HG03354 (cell line): ENCODE measurements at regions not wholly inside any gene's neighbourhood (a gene's known extent, or its start where the extent isn't known, plus 50 kb on each side); places are given as distances from the start of the nearest gene placed in this dataset.
"Not testable (repeated sequence)": the region's sequence is repeated elsewhere in the genome, so short reads cannot be mapped to it uniquely, and the experiment has no call there.

ENCODE experiments used
- ATAC-seq: cut with Tn5 transposase; IDR thresholded peaks from one replicate; pipeline ENCODE4 v1.9.1; 2021; ENCODE audit warnings: mild to moderate bottlenecking; ENCODE audit not compliant: unreplicated experiment, poor library complexity, severe bottlenecking

- ATAC-seq: not testable (repeated sequence)
Measured at GRCh38 chr7:42636380-42636779, 275.5 kb downstream of the C7orf25 start.

- no peak for ATAC-seq
Measured at GRCh38 chr7:42628054-42628453, 283.8 kb downstream of the C7orf25 start.

DNA sequence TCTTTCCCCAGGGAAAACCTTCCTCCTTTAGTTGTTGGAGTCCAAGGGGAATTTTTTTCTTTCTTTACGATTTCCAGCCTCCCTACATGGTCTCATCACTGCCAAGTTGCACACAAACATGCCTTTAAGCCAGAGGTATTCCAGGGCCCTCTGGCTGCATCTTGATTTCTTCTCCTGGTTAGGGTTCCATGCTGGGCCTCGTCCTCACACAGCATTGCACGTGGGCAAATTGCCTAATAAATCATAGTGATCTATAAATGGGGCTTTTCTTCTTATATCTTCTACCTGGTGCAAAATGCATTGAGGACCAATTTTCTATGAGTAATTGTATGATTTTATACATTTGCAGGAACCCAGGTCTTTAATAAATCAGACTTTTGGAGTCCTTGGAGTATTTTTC is 284.2 kb downstream of the C7orf25 start:
- ATAC-seq: no peak

DNA sequence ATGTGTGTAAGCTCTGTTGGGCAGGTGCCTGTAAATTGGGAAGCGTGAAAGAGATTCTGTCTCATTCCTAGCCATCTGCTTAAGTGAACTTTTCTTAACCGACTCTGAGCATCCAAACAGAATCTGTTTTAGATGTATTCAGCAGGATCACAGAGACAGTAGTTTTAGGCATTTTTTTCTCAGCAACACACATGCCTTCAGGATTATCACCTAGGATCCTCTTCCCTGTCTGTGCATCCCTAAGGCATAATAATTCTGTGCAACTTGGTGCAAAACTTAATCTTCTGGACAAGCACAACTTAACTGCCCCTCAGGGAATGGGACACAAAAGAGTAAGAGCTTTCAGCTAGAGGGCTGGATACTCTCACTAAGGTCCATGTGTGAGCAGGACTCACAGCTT is 284.8 kb downstream of the C7orf25 start:
- ATAC-seq: no peak

GRCh38 chr7:42625421-42625820 is 286.4 kb downstream of the C7orf25 start:
- ATAC-seq: no peak

DNA sequence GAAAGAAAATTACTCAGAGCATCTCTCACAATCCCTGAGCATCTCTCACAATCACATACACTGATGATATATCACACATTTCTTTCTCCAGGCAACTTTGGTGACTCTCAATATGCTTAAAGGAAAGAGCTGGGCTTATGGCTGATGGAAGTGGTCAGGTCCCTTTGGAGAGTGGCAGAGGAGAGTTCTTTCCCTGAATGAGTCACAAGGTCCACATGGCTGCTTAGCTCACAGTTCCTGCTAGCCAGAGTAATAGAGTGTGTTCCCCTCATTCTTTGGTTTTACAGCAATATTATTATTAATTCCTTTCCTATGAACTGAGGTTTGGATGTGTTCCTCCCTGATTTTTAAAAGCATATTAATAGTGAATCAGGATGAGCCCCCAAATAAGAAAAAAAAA is 287.4 kb downstream of the C7orf25 start:
- no peak for ATAC-seq

DNA sequence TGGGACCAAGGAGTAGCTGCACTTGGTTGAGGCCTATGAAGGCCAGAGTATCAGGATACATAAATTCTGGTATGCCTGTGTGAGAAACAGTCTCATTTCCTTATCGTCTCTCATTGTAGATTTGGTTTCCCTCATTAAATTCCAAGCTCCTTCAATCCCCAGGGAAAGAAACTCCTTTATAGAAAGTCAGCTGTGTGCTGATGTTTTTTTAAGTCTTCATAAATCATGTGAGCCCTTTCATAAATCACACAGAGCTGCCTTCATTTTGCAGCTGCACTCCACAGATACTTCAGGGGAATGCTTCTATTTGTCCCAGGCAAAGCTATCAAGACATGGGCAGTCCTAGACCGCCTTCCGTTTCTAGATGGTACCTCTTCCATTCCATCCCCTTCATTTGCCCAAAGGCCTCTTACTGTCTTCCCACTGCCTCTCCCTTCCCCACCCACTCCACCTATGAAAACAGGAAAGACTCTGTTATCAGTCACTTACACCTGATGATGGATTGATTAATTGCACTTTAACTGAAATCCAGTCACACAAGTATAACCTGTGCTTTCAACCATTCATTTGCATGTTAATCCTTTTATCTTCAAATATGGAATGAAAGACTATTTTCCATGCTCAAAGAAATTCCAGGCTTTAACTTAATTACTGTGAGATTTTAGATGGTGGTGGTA is 290.2 kb downstream of the C7orf25 start:
- ATAC-seq: no peak

DNA sequence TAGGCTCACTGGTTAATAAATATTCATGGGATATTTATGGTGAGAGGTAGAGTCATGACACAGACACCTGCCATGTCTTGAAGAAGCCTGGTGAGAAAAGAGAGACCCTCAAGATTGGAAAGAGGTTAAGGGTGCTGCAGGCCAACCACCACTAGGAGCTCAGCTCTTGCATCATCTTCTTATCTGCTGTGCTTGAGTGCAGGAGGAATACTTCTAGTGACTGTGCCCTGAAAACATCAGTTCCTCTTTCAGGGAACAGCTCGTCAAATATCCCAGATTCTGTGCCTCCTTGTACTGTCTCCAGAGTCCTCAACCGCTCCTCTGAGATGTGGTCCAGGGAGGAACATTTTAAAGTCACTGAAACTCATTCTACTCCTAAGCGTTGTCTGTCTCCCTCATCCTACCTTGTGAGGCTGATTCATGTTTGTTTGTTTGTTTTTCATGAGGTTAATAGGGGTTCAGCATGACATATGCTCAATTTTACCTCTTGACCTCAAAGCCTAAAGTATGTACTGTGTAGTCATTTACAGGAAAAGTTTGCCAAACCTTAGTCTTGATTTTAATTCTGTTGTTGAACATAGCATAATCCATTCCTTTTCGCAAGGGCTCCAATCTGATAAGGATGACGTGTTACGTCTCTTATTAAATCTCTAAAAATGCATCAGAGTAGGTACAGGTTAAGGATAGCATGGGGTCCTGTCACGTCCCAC is 293.1 kb downstream of the C7orf25 start:
- no peak for ATAC-seq

DNA sequence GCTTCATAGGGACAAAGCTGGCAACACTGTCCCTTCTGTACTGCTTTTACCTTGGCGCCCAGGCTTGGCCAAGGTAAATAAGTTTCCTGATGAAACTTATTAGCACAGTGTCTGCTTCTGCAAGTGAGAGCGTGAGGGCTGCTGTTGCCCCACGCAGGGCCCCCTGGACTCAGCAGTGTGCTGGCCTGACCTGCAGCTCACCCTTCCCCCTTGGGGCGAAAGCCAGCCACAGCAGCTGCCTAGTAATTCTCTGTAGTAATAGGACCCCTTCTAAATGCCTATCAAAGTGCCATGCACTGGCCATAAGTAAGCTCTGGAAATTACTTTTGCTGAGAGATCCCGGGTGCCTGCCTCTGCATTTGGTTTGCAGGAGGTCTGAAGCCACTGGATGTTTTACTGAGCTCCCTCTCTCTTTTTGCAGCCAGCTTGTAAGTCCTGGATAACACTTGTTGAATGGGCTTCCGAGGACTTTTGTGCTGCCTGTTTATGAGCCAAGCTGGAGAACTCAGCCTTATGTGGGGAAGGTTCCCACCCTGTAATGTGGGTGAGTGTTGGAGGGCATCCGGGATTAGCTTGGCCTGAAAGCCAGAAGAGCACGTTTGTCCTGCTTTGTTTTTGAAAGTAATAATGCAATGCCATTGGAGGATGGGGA is 293.9 kb downstream of the C7orf25 start:
- no peak for ATAC-seq

DNA sequence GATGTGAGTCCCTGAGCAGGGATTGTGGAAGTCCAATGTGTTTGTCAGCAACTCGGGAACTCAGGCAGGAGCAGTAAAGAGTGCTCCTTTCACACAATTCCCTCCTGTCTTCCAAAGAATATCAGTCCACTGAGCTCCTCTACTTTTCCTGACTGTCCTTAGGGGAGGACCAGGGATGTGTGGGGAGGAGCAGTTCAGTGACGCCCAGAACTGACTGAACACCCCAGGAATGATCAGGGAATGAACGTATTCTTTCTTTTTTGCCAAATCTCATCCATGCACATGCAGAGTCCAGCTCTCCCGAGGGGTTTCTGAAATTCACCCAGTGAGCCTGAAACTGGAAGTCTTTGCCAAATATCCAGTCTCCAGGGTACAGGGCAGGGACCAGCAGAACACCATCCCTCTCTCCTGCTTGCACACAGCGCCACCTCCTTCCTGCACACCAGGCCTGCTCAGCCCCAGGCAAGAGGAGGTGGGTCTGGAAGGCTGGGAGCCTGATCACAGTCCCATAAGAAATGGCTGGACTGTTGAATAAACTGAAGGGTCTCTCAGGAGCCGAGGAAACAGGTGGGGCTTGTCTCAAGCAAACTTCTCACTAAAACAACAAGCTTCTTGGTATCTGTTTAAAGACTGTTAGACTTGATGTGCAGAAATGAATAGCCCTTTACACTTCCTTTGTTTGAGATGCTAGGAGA is 294.7 kb downstream of the C7orf25 start:
- no peak for ATAC-seq

DNA sequence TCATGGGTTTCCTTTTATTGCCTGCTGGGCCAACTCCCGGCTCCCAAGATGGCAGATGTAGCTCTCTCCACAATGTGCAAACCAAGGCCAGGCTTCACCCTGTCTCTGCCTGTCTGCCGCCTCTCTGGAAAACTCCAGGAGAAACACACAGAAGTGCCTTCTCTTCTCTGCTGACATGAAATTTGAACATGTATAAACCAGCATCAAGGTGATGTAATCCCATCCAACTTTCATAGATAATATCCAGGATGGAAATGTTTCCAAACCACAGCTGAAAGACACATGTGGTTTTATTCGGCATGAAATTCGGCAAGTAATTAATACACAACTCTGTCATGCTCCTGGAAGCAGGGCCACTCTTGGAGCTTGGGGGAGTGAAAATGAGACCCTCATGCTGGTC is 297.2 kb downstream of the C7orf25 start:
- ATAC-seq: no peak

DNA sequence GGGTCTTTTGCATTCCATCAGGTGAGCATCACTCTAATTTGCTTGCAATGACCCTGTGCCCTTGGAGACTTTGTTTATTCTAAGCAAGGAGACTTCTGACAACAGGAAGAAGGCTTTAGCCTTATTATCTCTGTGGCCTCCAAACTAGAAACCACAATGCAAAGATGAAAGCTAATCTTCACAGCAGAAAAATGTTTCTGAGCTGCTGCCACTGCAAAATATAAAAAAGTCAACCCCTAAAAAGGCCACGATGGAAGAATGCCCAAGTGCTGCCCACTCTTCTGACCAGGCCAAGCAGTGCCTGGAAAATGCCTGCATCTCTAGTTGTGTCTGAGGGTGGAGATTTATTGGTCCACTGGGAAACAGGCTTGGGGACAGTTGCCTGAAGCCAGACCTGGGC is 299.9 kb downstream of the C7orf25 start:
- ATAC-seq: no peak

GRCh38 chr7:42611289-42611928 is 300.5 kb downstream of the C7orf25 start:
- no peak for ATAC-seq

DNA sequence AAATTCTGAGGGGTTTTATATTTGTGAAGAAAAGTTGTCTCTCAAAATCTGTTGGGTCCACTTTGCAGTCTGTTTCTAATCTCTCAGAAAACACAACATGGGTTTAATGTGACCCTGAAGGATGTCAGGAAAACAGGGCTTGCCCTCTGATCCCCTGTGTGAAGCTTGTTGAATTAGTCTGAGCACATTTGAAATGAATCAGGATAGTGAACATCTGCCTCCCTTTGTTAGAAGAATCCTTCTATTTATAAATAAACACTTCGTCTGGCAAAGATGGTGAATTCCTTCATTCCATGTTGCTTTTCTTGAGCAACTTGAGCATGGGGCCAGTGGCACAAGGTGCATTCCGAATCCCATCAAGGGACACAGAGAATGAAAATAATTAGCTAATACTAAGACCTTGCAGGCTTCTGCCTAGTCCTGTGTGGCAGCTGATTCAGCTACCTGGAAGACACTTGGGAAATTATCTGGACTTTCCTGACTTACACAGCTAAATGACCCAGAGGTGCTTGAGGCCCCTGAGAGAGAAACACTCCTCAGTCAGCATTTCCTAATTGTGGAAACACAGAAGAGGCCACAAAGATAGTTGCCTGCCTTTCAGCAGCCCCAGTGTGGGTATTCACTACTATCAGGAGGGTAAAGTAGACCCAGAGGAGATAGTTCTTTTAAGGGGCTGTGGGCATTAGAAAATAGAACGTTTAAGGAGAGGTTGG is 305.5 kb downstream of the C7orf25 start:
- no peak for ATAC-seq

DNA sequence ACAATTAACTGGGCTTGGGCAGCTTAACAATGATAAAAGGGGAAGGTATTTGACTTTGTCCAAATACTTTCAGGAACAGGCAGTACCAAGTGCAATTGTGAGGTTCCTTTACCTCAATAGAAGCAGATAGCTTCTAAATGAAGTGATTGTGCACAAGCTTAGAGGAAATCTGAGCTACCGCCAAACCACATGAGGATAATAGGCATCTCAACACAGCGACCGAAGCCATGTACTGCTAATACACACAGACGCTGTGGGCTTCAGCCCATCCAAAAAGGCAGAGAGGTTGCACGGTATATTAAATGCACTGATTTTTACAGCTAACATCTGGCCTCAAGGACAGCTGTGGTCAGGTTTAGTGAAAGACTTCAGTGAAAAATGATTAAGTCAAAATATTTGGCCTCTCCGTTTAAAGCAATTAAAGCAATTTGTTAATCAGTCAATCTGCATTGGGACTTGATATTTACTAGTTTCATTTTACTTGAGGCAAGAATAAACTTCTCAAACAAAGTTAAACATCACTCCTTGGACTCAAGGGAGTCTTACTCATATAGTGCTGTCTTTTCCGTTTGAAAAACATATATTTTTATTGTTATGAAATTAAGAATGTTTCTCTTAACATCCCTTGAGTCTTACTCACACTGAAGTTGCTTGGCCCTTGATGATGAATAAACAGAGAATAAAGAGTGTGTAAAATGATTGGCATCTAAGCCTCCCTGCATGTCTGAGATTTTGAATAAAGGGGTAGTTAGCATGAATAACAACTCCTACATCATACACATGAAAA is 306.3 kb downstream of the C7orf25 start:
- no peak for ATAC-seq

DNA sequence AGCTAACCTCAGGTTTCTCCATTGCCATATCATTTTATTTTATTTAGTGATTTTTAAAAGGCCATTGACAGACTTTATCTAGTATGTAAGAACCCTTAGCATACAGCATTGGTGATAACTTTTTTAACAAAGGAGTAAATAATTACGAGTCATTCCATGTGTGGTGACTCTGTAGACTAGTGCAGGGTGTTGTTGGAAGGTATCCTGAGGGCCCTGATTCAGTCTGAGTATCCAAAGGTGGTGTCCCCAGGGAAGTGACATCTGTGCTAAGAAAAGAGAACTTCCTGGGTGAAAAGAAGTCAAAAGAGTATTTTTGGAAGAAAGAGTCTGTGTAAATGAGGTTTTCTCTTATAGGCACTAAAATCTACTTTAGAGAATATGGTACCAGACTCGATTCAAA is 308.4 kb downstream of the C7orf25 start:
- no peak for ATAC-seq

GRCh38 chr7:42597300-42597699 is 314.6 kb downstream of the C7orf25 start:
- ATAC-seq: no peak

- ATAC-seq: no peak
Measured at GRCh38 chr7:42596737-42597136, 315.1 kb downstream of the C7orf25 start.

DNA sequence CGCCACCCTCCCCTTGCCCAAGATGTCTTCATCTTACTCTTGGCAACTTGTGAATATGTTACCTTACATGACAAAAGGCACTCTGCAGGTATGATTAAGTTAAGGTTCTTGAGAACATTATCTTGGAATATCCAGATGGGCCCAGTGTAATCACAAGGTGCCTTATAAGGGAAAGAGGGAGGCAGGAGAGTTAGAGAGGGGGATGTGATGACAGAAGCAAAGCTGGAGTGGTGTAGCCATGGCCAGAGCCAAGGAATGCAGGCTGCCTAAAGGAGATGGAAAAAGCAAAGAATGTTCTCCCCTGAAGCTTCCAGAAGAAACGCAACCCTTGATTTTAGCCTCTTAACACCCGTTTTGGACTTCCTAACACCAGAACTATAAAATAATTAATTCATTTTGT is 318.0 kb downstream of the C7orf25 start:
- ATAC-seq: no peak
